Adrenal gland (tissue), 9 donors: ENCODE measurements at regions not wholly inside any gene's neighbourhood (a gene's known extent, or its start where the extent isn't known, plus 50 kb on each side); places are given as distances from the start of the nearest gene placed in this dataset.

Source experiments
- DNase-seq, 7 donors: peaks; one replicate each; pipeline ENCODE4 v3.0.0-alpha.2; 2019 to 2020
- H3K27ac ChIP-seq, 5 donors: fragments of 200-600 bp; sonication (generic) in 4 of 5; 1 replicate in 3 of 5; 2 replicates in 2 of 5; pipeline versions ENCODE4 v1.5.1 to v1.8.0; 2016 to 2020; ENCODE audit warnings: mild to moderate bottlenecking in 1 of 5
- H3K27me3 ChIP-seq: fragments of 200-600 bp; 2 replicates; pipeline ENCODE4 v1.8.0; 2021
- H3K36me3 ChIP-seq, 2 donors: fragments of 200-600 bp; replicated peaks in 1 of 2; 1 replicate in 1 of 2; 2 replicates in 1 of 2; pipeline versions ENCODE4 v1.5.1 to v1.8.0; 2018 to 2022
- H3K4me1 ChIP-seq, 2 donors: fragments of 200-600 bp; replicated peaks in 1 of 2; 1 replicate in 1 of 2; 2 replicates in 1 of 2; pipeline versions ENCODE4 v1.5.1 to v1.8.0; 2018 to 2021
- H3K4me3 ChIP-seq, 4 donors: fragments of 200-600 bp; sonication (generic) in 3 of 4; one replicate each; pipeline ENCODE4 v1.5.1; 2016 to 2018
- H3K9me3 ChIP-seq, 3 donors: fragments of 200-600 bp; sonication (generic) in 1 of 3; replicated peaks in 1 of 3; 1 replicate in 2 of 3; 2 replicates in 1 of 3; pipeline versions ENCODE4 v1.5.1 to v1.8.0; 2016 to 2021
- CTCF ChIP-seq, 6 experiments: fragments of 450-650 bp in 4 of 6; fragments of 200-600 bp in 2 of 6; sonication (generic) in 1 of 6; IDR thresholded peaks; 1 replicate in 5 of 6; 2 replicates in 1 of 6; pipeline versions ENCODE4 v1.5.1 to v1.8.0; 2016 to 2021; ENCODE audit warnings: antibody characterized with exemption in 6 of 6, mild to moderate bottlenecking in 2 of 6, moderate library complexity in 1 of 6
- POLR2A ChIP-seq, 2 donors: fragments of 450-650 bp; IDR thresholded peaks; one replicate each; pipeline ENCODE4 v1.6.1; 2017; ENCODE audit warnings: antibody characterized with exemption in 2 of 2, mild to moderate bottlenecking in 2 of 2, moderate library complexity in 1 of 2
- WGBS, 4 donors: extraction: QIAGEN DNeasy Blood & Tissue Kit in 2 of 4; methylation state at CpG; one replicate each; pipeline versions ENCODE4 v1.1.5 to v1.1.7; 2013 to 2017; 5-methylcytosine and 5-hydroxymethylcytosine counted together
- intact Hi-C, 2 donors: fragments of 100-400 bp; cut with DNase I; formaldehyde crosslinking; loops; one replicate each; pipeline versions ENCODE4 v1.14.1 to v1.15.0; 2022 to 2023
- donor health status: healthy with polysubstance abuse.
- donor health status: Bipolar disorder and iron deficiency.
- donor health status: DM: yes; HTN: yes; CAD: no.
- donor health status: DM: no; HTN: no; CAD: no.
- donor health status: DM: no; HTN: no; CAD: no.

GRCh38 chr4:135240796-135241195, 1039.2 kb upstream of the PABPC4L start:
- intact Hi-C loops, result no loop called here
- TF ChIP-seq CTCF (IDR thresholded peaks at IDR 0.05), result no peak
- no peak overlapping the region for H3K27ac ChIP-seq
- no peaks in the 10 kb centered on the region for H3K9me3 ChIP-seq
- 70 to 81% (median 77%) methylated on average over 4 of the region's 4 CpGs for WGBS, 4 donors
- no peaks in the 10 kb centered on the region for H3K27me3 ChIP-seq
- no peaks in the 10 kb centered on the region for H3K36me3 ChIP-seq
- no peak for DNase-seq
- no peaks in the 10 kb centered on the region for H3K4me1 ChIP-seq
- no peak overlapping the region for H3K4me3 ChIP-seq

- intact Hi-C loops, result no loop called here
- H3K4me3 ChIP-seq, result no peak overlapping the region
- H3K4me1 ChIP-seq, result no peaks in the 10 kb centered on the region
- no peaks in the 10 kb centered on the region for H3K27me3 ChIP-seq
- 64 to 73% (median 69%) methylated on average over 4 of the region's 4 CpGs for WGBS, 4 donors
- TF ChIP-seq CTCF (IDR thresholded peaks at IDR 0.05) (no peak), POLR2A (IDR thresholded peaks at IDR 0.05) (no peak)
- H3K9me3 ChIP-seq, result no peaks in the 10 kb centered on the region
- H3K36me3 ChIP-seq, result no peaks in the 10 kb centered on the region
- DNase-seq, result no peak
- no peak overlapping the region for H3K27ac ChIP-seq
Measured at GRCh38 chr4:135239964-135240363, 1038.4 kb upstream of the PABPC4L start.

- H3K27ac ChIP-seq, result no peak overlapping the region
- WGBS, 4 donors, result 37 to 42% (median 39%) methylated on average over 3 of the region's 3 CpGs
- no peak overlapping the region for H3K4me3 ChIP-seq
- no peaks in the 10 kb centered on the region for H3K36me3 ChIP-seq
- no peaks in the 10 kb centered on the region for H3K9me3 ChIP-seq
- H3K4me1 ChIP-seq, result no peaks in the 10 kb centered on the region
- DNase-seq, result no peak
- H3K27me3 ChIP-seq, result no peaks in the 10 kb centered on the region
- TF ChIP-seq CTCF (IDR thresholded peaks at IDR 0.05), result no peak
- TF ChIP-seq POLR2A (IDR thresholded peaks at IDR 0.05), result no peak
- intact Hi-C loops, result no loop called here
Measured at GRCh38 chr4:135238940-135239339, 1037.4 kb upstream of the PABPC4L start.

- H3K27ac ChIP-seq, result no peak overlapping the region
- WGBS, 4 donors, result 59 to 87% (median 75%) methylated on average over 1 of the region's 1 CpG
- H3K4me1 ChIP-seq, result no peaks in the 10 kb centered on the region
- intact Hi-C loops, result no loop called here
- H3K4me3 ChIP-seq, result no peak overlapping the region
- H3K9me3 ChIP-seq, result no peaks in the 10 kb centered on the region
- TF ChIP-seq POLR2A (IDR thresholded peaks at IDR 0.05) (no peak), CTCF (IDR thresholded peaks at IDR 0.05) (no peak)
- DNase-seq, result no peak
- H3K27me3 ChIP-seq, result no peaks in the 10 kb centered on the region
- H3K36me3 ChIP-seq, result no peaks in the 10 kb centered on the region
Measured at GRCh38 chr4:135236048-135236447, 1034.5 kb upstream of the PABPC4L start.
